GM13977 (cell line): ENCODE measurements at regions not wholly inside any gene's neighbourhood (a gene's known extent, or its start where the extent isn't known, plus 50 kb on each side); places are given as distances from the start of the nearest gene placed in this dataset.

Experiments
- DNase-seq: peaks from one replicate; pipeline ENCODE4 v3.0.0; 2012; ENCODE audit warnings: low spot score
- CTCF ChIP-seq: IDR thresholded peaks from 2 replicates; pipeline ENCODE4 v1.5.1; 2012; ENCODE audit warnings: mild to moderate bottlenecking, control low read depth; ENCODE audit not compliant: insufficient read depth; ENCODE audit errors: extremely low read depth, missing control alignments
- in situ Hi-C: fragments of 300-500 bp; cut with MboI; formaldehyde crosslinking; loops from one replicate; pipeline ENCODE4 v1.12.0; 2022; ENCODE audit warnings: low sequenced_read_pairs, low pct_unique_long_range_greater_than_20kb, mixed read lengths, inconsistent platforms; ENCODE audit not compliant: unreplicated experiment

GRCh38 chr1:184285401-184286087 is 101.3 kb upstream of the C1orf21 start:
- no peak for TF ChIP-seq CTCF

GRCh38 chr1:184287001-184287400 is 99.8 kb upstream of the C1orf21 start:
- no peak for TF ChIP-seq CTCF
- in situ Hi-C loops, result no loop called here
- DNase-seq, result no peak

More at GRCh38 chr1:184285401-184286087, 101.3 kb upstream of the C1orf21 start:
- in situ Hi-C loops, result no loop called here
- DNase-seq, result no peak

- no peak for TF ChIP-seq CTCF
- in situ Hi-C loops, result no loop called here
- DNase-seq, result no peak
Observed at GRCh38 chr1:184289825-184290550, 96.8 kb upstream of the C1orf21 start.

- no peak for DNase-seq
- no peak for TF ChIP-seq CTCF
- in situ Hi-C loops, result no loop called here
Observed at GRCh38 chr1:184291701-184292100, 95.1 kb upstream of the C1orf21 start.

- in situ Hi-C loops, result no loop called here
- no peak for DNase-seq
- no peak for TF ChIP-seq CTCF
Observed at GRCh38 chr1:184292101-184292500, 94.7 kb upstream of the C1orf21 start.

- DNase-seq, result no peak
- in situ Hi-C loops, result no loop called here
- no peak for TF ChIP-seq CTCF
Observed at GRCh38 chr1:184294101-184294500, 92.7 kb upstream of the C1orf21 start.
